SU-DHL-6 (cell line): ENCODE measurements at regions not wholly inside any gene's neighbourhood (a gene's known extent, or its start where the extent isn't known, plus 50 kb on each side); places are given as distances from the start of the nearest gene placed in this dataset.

Source experiments
- H2AFZ ChIP-seq: fragments of 200-600 bp; sonication (generic); 2 replicates; pipeline ENCODE4 v1.6.1; 2014; ENCODE audit warnings: low read depth, mild to moderate bottlenecking, moderate library complexity, mixed read lengths, antibody characterized with exemption, low read length; ENCODE audit not compliant: severe bottlenecking
- H3F3A ChIP-seq: fragments of 200-600 bp; shearing (Covaris generic); 2 replicates; pipeline ENCODE4 v1.6.0; 2016; ENCODE audit warnings: antibody characterized with exemption, mild to moderate bottlenecking; ENCODE audit not compliant: insufficient read depth
- H3K27ac ChIP-seq: fragments of 200-600 bp; sonication (generic); 2 replicates; pipeline ENCODE4 v1.5.1; 2016; ENCODE audit warnings: low read depth, mild to moderate bottlenecking, low read length, moderate library complexity, mixed read lengths
- H3K27me3 ChIP-seq: fragments of 200-600 bp; sonication (generic), shearing (Covaris generic); 2 replicates; pipeline ENCODE4 v1.6.0; 2014; ENCODE audit warnings: mild to moderate bottlenecking, low read length
- H3K36me3 ChIP-seq: fragments of 200-600 bp; sonication (generic); 2 replicates; pipeline ENCODE4 v1.6.1; 2014; ENCODE audit warnings: mild to moderate bottlenecking, low read length, mixed read lengths
- H3K4me2 ChIP-seq: fragments of 300-600, 200-600 bp; shearing (Covaris generic), sonication (generic); 2 replicates; pipeline ENCODE4 v1.6.0; 2014; ENCODE audit warnings: low read length, low read depth, mild to moderate bottlenecking; ENCODE audit not compliant: poor library complexity, severe bottlenecking
- H3K4me3 ChIP-seq: fragments of 200-600 bp; sonication (generic); 2 replicates; pipeline ENCODE4 v1.5.1; 2014; ENCODE audit warnings: antibody characterized with exemption, low read length, mild to moderate bottlenecking, mixed read lengths; ENCODE audit not compliant: insufficient read depth, poor library complexity, severe bottlenecking
- H3K79me2 ChIP-seq: fragments of 200-600 bp; sonication (generic); 2 replicates; pipeline ENCODE4 v1.6.1; 2014; ENCODE audit warnings: mild to moderate bottlenecking, low read length, moderate library complexity; ENCODE audit not compliant: insufficient read depth
- H3K9ac ChIP-seq: fragments of 200-600 bp; sonication (generic); 2 replicates; pipeline ENCODE4 v1.7.0; 2014; ENCODE audit warnings: mild to moderate bottlenecking, low read length
- H3K9me2 ChIP-seq: fragments of 200-600 bp; sonication (generic); replicated peaks from 2 replicates; pipeline ENCODE4 v1.6.1; 2014; ENCODE audit warnings: low read length; ENCODE audit not compliant: insufficient read depth
- H3K9me3 ChIP-seq: fragments of 200-600 bp; sonication (generic); 2 replicates; pipeline ENCODE4 v1.6.1; 2014; ENCODE audit warnings: low read length, mixed read lengths; ENCODE audit not compliant: insufficient read depth
- H4K20me1 ChIP-seq: fragments of 200-600 bp; sonication (generic); 2 replicates; pipeline ENCODE4 v1.6.1; 2014; ENCODE audit warnings: low read depth, mild to moderate bottlenecking, antibody characterized with exemption, low read length, moderate library complexity, mixed read lengths
- EZH2phosphoT487 ChIP-seq: fragments of 200-600 bp; sonication (generic), shearing (Covaris generic); conservative IDR thresholded peaks from 2 replicates; pipeline ENCODE4 v1.6.1; 2018; ENCODE audit warnings: mild to moderate bottlenecking, antibody characterized with exemption, low read length, moderate library complexity, mixed read lengths
- TF ChIP-seq, protein P1 (sequence below): fragments of 200-600 bp; sonication (generic); IDR thresholded peaks from one replicate; pipeline ENCODE4 v1.5.1; 2017; ENCODE audit warnings: antibody characterized with exemption, mild to moderate bottlenecking, low read length, moderate library complexity; ENCODE audit not compliant: insufficient read depth, poor library complexity, severe bottlenecking

DNA sequence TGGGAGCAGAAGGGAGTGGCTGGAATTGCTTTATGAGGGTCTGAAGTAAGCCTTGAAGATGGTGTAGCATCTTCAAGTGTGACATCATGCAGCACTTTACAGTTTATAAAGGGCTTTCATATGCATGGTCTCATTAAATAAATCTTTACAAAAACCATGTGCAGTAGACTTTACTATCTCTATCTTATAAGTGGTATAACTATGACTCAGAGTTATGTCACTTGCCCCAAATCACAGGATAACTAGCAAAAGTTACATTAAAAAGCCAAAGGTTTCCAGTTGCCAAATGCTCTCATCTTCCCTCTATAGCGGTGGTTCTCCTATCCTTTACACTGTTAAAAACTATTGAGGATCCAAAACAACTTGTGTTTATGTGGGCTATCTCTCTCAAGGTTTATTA is 687.7 kb upstream of the MARCKS start:
- Histone ChIP-seq H3K9ac (no peak overlapping the region), H3K9me3 (no peaks in the 10 kb centered on the region), H3K79me2 (no peaks in the 10 kb centered on the region), H3K9me2 (no peaks in the 10 kb centered on the region), H3K4me3 (no peak overlapping the region), H3F3A (no peaks in the 10 kb centered on the region), H3K27ac (no peak overlapping the region), H4K20me1 (no peaks in the 10 kb centered on the region), H3K27me3 (no peaks in the 10 kb centered on the region), H3K36me3 (no peaks in the 10 kb centered on the region), H2AFZ (no peak overlapping the region), H3K4me2 (no peak overlapping the region)
- TF ChIP-seq EZH2phosphoT487: no peak
- TF ChIP-seq, protein P1, sequence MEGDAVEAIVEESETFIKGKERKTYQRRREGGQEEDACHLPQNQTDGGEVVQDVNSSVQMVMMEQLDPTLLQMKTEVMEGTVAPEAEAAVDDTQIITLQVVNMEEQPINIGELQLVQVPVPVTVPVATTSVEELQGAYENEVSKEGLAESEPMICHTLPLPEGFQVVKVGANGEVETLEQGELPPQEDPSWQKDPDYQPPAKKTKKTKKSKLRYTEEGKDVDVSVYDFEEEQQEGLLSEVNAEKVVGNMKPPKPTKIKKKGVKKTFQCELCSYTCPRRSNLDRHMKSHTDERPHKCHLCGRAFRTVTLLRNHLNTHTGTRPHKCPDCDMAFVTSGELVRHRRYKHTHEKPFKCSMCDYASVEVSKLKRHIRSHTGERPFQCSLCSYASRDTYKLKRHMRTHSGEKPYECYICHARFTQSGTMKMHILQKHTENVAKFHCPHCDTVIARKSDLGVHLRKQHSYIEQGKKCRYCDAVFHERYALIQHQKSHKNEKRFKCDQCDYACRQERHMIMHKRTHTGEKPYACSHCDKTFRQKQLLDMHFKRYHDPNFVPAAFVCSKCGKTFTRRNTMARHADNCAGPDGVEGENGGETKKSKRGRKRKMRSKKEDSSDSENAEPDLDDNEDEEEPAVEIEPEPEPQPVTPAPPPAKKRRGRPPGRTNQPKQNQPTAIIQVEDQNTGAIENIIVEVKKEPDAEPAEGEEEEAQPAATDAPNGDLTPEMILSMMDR: no peak

DNA sequence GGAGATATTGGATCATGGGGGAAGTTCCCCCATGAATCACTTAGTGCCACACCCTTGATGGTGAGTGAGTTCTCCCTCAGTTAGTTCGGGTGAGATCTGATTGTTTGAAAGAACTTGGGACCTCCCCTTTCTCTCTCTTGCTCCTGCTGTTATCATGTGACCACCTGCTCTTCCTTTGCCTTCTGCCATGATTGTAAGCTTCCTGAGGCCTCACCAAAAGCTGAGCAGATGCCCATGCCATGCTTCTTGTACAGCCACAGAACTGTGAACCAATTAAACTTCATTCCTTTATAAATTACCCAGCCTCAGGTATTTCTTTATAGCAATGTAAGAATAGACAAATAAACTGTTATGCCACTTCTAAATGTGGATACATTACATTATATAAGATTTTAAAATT is 686.7 kb upstream of the MARCKS start:
- no peak overlapping the region for H3K27ac ChIP-seq
- H4K20me1 ChIP-seq: no peaks in the 10 kb centered on the region
- no peaks in the 10 kb centered on the region for H3K36me3 ChIP-seq
- H2AFZ ChIP-seq: no peak overlapping the region
- H3K9me3 ChIP-seq: no peaks in the 10 kb centered on the region
- H3K9me2 ChIP-seq: no peaks in the 10 kb centered on the region
- no peak overlapping the region for H3K4me3 ChIP-seq
- H3F3A ChIP-seq: no peaks in the 10 kb centered on the region
- H3K27me3 ChIP-seq: no peaks in the 10 kb centered on the region
- TF ChIP-seq, protein P1: no peak
- no peak for TF ChIP-seq EZH2phosphoT487
- no peak overlapping the region for H3K4me2 ChIP-seq
- H3K9ac ChIP-seq: no peak overlapping the region
- H3K79me2 ChIP-seq: no peaks in the 10 kb centered on the region

DNA sequence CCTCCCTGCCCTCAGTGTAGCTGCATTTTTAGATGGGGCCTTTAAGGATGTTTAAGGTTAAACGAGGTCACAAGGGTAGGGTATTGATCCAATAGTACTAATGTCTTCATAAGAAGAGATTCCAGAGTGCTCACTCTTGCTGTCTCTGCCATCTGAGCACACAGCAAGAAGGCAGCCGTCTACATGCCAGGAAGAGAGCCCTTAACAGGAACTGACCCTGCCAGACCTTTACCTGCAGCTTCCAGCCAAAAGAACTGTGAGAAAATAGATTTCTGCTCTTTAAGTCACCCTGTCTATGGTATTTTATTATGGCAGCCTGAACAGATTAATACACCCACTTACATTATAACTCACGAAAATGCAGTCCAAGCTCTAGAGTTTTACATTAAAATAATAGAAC is 685.3 kb upstream of the MARCKS start:
- H3K36me3 ChIP-seq: no peaks in the 10 kb centered on the region
- H4K20me1 ChIP-seq: no peaks in the 10 kb centered on the region

More for the DNA sequence above, 685.3 kb upstream of the MARCKS start:
- H3F3A ChIP-seq: no peaks in the 10 kb centered on the region
- no peaks in the 10 kb centered on the region for H3K9me3 ChIP-seq
- H3K9ac ChIP-seq: no peak overlapping the region
- no peak overlapping the region for H2AFZ ChIP-seq
- no peak for TF ChIP-seq EZH2phosphoT487
- TF ChIP-seq, protein P1: no peak
- no peaks in the 10 kb centered on the region for H3K79me2 ChIP-seq
- H3K9me2 ChIP-seq: no peaks in the 10 kb centered on the region
- H3K27ac ChIP-seq: no peak overlapping the region
- no peak overlapping the region for H3K4me3 ChIP-seq
- no peaks in the 10 kb centered on the region for H3K27me3 ChIP-seq
- no peak overlapping the region for H3K4me2 ChIP-seq
